Neutrophil (primary cell): ENCODE measurements at regions not wholly inside any gene's neighbourhood (a gene's known extent, or its start where the extent isn't known, plus 50 kb on each side); places are given as distances from the start of the nearest gene placed in this dataset.
"Not testable (repeated sequence)": the region's sequence is repeated elsewhere in the genome, so short reads cannot be mapped to it uniquely, and the experiment has no call there.

Source experiments
- H3K27ac ChIP-seq: fragments of 200-600 bp; sonication (generic); 2 replicates; pipeline ENCODE4 v1.5.1; 2016; ENCODE audit warnings: mild to moderate bottlenecking, moderate library complexity
- H3K27me3 ChIP-seq: fragments of 200-600 bp; sonication (generic); 2 replicates; pipeline ENCODE4 v1.6.0; 2016; ENCODE audit warnings: mild to moderate bottlenecking
- H3K36me3 ChIP-seq: fragments of 200-600 bp; sonication (generic); 2 replicates; pipeline ENCODE4 v1.5.1; 2017
- H3K4me1 ChIP-seq, 2 experiments: fragments of 200-600 bp in 1 of 2; sonication (generic) in 1 of 2; 1 replicate in 1 of 2; 2 replicates in 1 of 2; pipeline versions ENCODE4 v1.5.1 to v1.6.1; 2013 to 2016; ENCODE audit warnings: low read depth in 1 of 2, low read length in 1 of 2, mild to moderate bottlenecking in 1 of 2, moderate library complexity in 1 of 2; ENCODE audit not compliant: control insufficient read depth in 1 of 2, insufficient read depth in 1 of 2
- H3K4me3 ChIP-seq, 2 experiments: fragments of 200-600 bp in 1 of 2; sonication (generic) in 1 of 2; 1 replicate in 1 of 2; 2 replicates in 1 of 2; pipeline ENCODE4 v1.5.1; 2013 to 2016; ENCODE audit warnings: low read depth in 1 of 2, low read length in 1 of 2, mild to moderate bottlenecking in 1 of 2, moderate library complexity in 1 of 2
- H3K9me3 ChIP-seq: fragments of 200-600 bp; sonication (generic); 2 replicates; pipeline ENCODE4 v1.5.1; 2016
- CTCF ChIP-seq: fragments of 200-600 bp; sonication (generic); IDR thresholded peaks from 2 replicates; pipeline ENCODE4 v1.5.1; 2016; ENCODE audit warnings: antibody characterized with exemption

- peak overlapping the region; percentile 99 for H3K27ac ChIP-seq
Measured at GRCh38 chr6:6878887-6879585, 228.7 kb upstream of the RREB1 start.

GRCh38 chr6:6879586-6879974, 228.2 kb upstream of the RREB1 start:
- not testable (repeated sequence) for H3K27me3 ChIP-seq, H3K36me3 ChIP-seq, H3K9me3 ChIP-seq, H3K4me3 ChIP-seq
- peaks cover 53 to 58% of the 10 kb centered on the region in 2 experiments for H3K4me1 ChIP-seq
- H3K27ac ChIP-seq: peak overlapping the region; percentile 99

More at GRCh38 chr6:6878887-6879585, 228.7 kb upstream of the RREB1 start:
- H3K9me3 ChIP-seq: no peaks in the 10 kb centered on the region
- no peaks in the 10 kb centered on the region for H3K27me3 ChIP-seq
- H3K36me3 ChIP-seq: no peaks in the 10 kb centered on the region
- TF ChIP-seq CTCF: no peak
- no peak overlapping the region for H3K4me3 ChIP-seq
- H3K4me1 ChIP-seq: peaks cover 52 to 58% of the 10 kb centered on the region in 2 experiments

GRCh38 chr6:6880745-6881437, 226.9 kb upstream of the RREB1 start:
- Histone ChIP-seq H3K27ac (peak overlapping the region; percentile 99), H3K4me1 (peaks cover 66 to 71% of the 10 kb centered on the region in 2 experiments), H3K4me3 (no peak overlapping the region), H3K36me3 (no peaks in the 10 kb centered on the region), H3K9me3 (no peaks in the 10 kb centered on the region), H3K27me3 (no peaks in the 10 kb centered on the region)
- TF ChIP-seq CTCF: no peak

GRCh38 chr6:6881438-6882225, 226.1 kb upstream of the RREB1 start:
- no peaks in the 10 kb centered on the region for H3K9me3 ChIP-seq
- H3K4me1 ChIP-seq: peaks cover 73 to 78% of the 10 kb centered on the region in 2 experiments
- H3K36me3 ChIP-seq: no peaks in the 10 kb centered on the region
- no peak for TF ChIP-seq CTCF
- H3K4me3 ChIP-seq: no peak overlapping the region
- H3K27me3 ChIP-seq: no peaks in the 10 kb centered on the region
- peak overlapping the region; percentile 99 for H3K27ac ChIP-seq

- Histone ChIP-seq H3K9me3 (no peaks in the 10 kb centered on the region), H3K4me1 (peaks cover 83 to 88% of the 10 kb centered on the region in 2 experiments), H3K27me3 (no peaks in the 10 kb centered on the region), H3K4me3 (no peak overlapping the region), H3K36me3 (no peaks in the 10 kb centered on the region), H3K27ac (peak overlapping the region; percentile 99)
- no peak for TF ChIP-seq CTCF
Measured at GRCh38 chr6:6882592-6882991, 225.2 kb upstream of the RREB1 start.
